AG04449 (cell line): ENCODE measurements at regions not wholly inside any gene's neighbourhood (a gene's known extent, or its start where the extent isn't known, plus 50 kb on each side); places are given as distances from the start of the nearest gene placed in this dataset.

ENCODE experiments used
- CTCF ChIA-PET: fragments of 350-600 bp; formaldehyde crosslinking; extraction: SDS; loops from one replicate; lab custom pipeline; 2021; ENCODE audit warnings: antibody characterized with exemption; lab: Yijun Ruan, JAX
- POLR2A ChIA-PET: fragments of 400-600, 350-600 bp; formaldehyde crosslinking; extraction: SDS; loops from one replicate; lab custom pipeline; 2020; ENCODE audit warnings: antibody characterized with exemption, inconsistent platforms; lab: Yijun Ruan, JAX
- DNase-seq: peaks from one replicate; pipeline ENCODE4 v3.0.0-alpha.2; 2010; ENCODE audit warnings: low read depth, low spot score
- H3K4me3 ChIP-seq: 2 replicates; pipeline ENCODE4 v1.5.1; 2011; ENCODE audit warnings: low read depth, mild to moderate bottlenecking, control low read depth, low read length
- TF ChIP-seq, protein P1 (sequence below): IDR thresholded peaks from one replicate; pipeline ENCODE4 v1.5.1; 2011; ENCODE audit warnings: mild to moderate bottlenecking, moderate library complexity, low read length, control low read depth, inconsistent platforms; ENCODE audit not compliant: insufficient read depth; ENCODE audit errors: missing control alignments

DNA sequence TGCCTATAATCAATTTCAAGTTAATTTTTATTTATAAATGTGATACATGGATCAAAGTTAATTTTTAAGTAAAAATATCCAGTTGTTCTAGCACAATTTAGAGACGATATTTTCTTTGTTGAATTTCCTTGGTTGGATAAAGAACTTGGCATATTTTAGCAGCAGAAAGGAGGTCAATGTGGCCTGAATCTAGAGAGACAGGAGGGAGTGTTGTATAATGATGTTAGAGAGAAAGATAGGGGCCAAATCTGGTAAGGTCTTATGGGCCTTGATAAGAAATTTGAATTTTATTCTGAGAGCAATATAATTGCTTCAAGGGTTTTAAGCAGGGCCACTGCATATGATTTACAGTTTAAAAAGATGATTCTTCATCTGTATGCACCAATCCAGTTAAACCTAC lies 79.4 kb upstream of the OGFRL1 start:
- CTCF ChIA-PET = interaction anchor here (0.9 to 2.6 kb wide), 2 partner anchors 15 to 142 kb away, joined by 3 to 6 read pairs; no protein-coding TSS in a partner anchor

GRCh38 chr6:71209626-71210025 lies 79.0 kb upstream of the OGFRL1 start:
- CTCF ChIA-PET = interaction anchor here (0.9 to 2.6 kb wide), 2 partner anchors 15 to 141 kb away, joined by 3 to 6 read pairs; no protein-coding TSS in a partner anchor

More for the DNA sequence above, 79.4 kb upstream of the OGFRL1 start:
- TF ChIP-seq, protein P1, sequence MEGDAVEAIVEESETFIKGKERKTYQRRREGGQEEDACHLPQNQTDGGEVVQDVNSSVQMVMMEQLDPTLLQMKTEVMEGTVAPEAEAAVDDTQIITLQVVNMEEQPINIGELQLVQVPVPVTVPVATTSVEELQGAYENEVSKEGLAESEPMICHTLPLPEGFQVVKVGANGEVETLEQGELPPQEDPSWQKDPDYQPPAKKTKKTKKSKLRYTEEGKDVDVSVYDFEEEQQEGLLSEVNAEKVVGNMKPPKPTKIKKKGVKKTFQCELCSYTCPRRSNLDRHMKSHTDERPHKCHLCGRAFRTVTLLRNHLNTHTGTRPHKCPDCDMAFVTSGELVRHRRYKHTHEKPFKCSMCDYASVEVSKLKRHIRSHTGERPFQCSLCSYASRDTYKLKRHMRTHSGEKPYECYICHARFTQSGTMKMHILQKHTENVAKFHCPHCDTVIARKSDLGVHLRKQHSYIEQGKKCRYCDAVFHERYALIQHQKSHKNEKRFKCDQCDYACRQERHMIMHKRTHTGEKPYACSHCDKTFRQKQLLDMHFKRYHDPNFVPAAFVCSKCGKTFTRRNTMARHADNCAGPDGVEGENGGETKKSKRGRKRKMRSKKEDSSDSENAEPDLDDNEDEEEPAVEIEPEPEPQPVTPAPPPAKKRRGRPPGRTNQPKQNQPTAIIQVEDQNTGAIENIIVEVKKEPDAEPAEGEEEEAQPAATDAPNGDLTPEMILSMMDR = no peak
- no peak for DNase-seq
- POLR2A ChIA-PET = no interaction called here
- H3K4me3 ChIP-seq = no peak overlapping the region

GRCh38 chr6:71211799-71212198 lies 76.8 kb upstream of the OGFRL1 start:
- TF ChIP-seq, protein P1 = no peak
- POLR2A ChIA-PET = no interaction called here
- no peak overlapping the region for H3K4me3 ChIP-seq
- no peak for DNase-seq
- CTCF ChIA-PET = interaction anchor here (2.6 kb wide), 1 partner anchor 139 kb away, joined by 6 read pairs; no protein-coding TSS in a partner anchor

More at GRCh38 chr6:71209626-71210025, 79.0 kb upstream of the OGFRL1 start:
- TF ChIP-seq, protein P1 = no peak
- H3K4me3 ChIP-seq = no peak overlapping the region
- no peak for DNase-seq
- POLR2A ChIA-PET = no interaction called here

DNA sequence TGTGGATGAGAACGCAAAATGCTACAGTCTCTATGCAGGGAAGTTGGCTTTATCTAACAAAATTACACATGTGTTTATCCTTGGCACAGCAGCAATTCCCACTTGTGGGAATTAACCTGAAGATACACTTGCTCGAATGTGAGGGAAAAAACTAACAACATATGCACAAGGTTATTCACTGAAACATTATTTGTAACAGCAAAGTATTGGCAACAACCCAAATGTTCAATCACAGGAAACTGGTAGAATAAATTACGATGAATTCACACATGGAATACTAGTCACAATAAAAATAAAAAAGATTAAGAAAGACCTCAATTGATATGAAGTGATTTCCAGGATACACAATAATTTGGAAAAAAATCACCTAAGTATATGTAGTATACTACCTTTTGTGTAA lies 68.1 kb upstream of the OGFRL1 start:
- POLR2A ChIA-PET = no interaction called here

GRCh38 chr6:71222671-71223070 lies 65.9 kb upstream of the OGFRL1 start:
- ChIA-PET POLR2A (no interaction called here), CTCF (no interaction called here)
- DNase-seq = no peak
- H3K4me3 ChIP-seq = no peak overlapping the region
- TF ChIP-seq, protein P1 = no peak

More for the DNA sequence above, 68.1 kb upstream of the OGFRL1 start:
- no peak for DNase-seq
- TF ChIP-seq, protein P1 = no peak
- no peak overlapping the region for H3K4me3 ChIP-seq
- CTCF ChIA-PET = no interaction called here

DNA sequence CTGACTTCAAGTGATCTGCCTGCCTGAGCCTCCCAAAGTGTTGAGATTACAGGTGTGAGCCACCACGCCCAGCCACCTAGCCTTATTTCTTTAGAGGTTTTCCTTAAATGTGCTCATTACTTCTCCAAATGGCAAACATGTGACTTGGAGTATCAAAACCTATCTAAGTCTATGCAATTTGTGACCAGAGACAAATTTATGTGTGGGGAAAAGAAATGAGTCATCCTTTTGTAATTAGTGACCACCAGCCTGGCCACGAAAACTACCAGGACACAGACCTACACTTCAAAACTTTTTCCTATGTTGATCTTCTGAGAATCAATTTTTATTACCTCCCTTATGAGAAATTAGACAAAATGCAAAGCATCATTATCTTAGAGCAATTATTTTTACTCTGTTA lies 64.6 kb upstream of the OGFRL1 start:
- CTCF ChIA-PET = interaction anchor here (0.7 to 1.1 kb wide), 2 partner anchors 26 to 33 kb away, joined by 3 read pairs; no protein-coding TSS in a partner anchor
- TF ChIP-seq, protein P1 = no peak
- no peak for DNase-seq
- H3K4me3 ChIP-seq = no peak overlapping the region
- POLR2A ChIA-PET = no interaction called here
